Ishikawa (cell line): ENCODE measurements at regions not wholly inside any gene's neighbourhood (a gene's known extent, or its start where the extent isn't known, plus 50 kb on each side); places are given as distances from the start of the nearest gene placed in this dataset.

Experiments used
- CEBPB ChIP-seq: IDR thresholded peaks from 2 replicates; pipeline ENCODE4 v1.6.1; 2012
- CREB1 ChIP-seq: IDR thresholded peaks from 2 replicates; pipeline ENCODE4 v1.6.1; 2012; ENCODE audit warnings: low read depth
- EP300 ChIP-seq: IDR thresholded peaks from 2 replicates; pipeline ENCODE4 v1.6.1; 2012; ENCODE audit warnings: borderline replicate concordance
- FOXM1 ChIP-seq: IDR thresholded peaks from 2 replicates; pipeline ENCODE4 v1.6.1; 2012; ENCODE audit warnings: low read depth, borderline replicate concordance
- TCF12 ChIP-seq: IDR thresholded peaks from 2 replicates; pipeline ENCODE4 v1.6.1; 2012; ENCODE audit warnings: low read depth
- TF ChIP-seq, protein P1 (sequence below): IDR thresholded peaks from 2 replicates; pipeline ENCODE4 v1.6.1; 2012
- TF ChIP-seq, protein P2 (sequence below): IDR thresholded peaks from 2 replicates; pipeline ENCODE4 v1.6.1; 2012; ENCODE audit warnings: low read depth, mild to moderate bottlenecking

DNA sequence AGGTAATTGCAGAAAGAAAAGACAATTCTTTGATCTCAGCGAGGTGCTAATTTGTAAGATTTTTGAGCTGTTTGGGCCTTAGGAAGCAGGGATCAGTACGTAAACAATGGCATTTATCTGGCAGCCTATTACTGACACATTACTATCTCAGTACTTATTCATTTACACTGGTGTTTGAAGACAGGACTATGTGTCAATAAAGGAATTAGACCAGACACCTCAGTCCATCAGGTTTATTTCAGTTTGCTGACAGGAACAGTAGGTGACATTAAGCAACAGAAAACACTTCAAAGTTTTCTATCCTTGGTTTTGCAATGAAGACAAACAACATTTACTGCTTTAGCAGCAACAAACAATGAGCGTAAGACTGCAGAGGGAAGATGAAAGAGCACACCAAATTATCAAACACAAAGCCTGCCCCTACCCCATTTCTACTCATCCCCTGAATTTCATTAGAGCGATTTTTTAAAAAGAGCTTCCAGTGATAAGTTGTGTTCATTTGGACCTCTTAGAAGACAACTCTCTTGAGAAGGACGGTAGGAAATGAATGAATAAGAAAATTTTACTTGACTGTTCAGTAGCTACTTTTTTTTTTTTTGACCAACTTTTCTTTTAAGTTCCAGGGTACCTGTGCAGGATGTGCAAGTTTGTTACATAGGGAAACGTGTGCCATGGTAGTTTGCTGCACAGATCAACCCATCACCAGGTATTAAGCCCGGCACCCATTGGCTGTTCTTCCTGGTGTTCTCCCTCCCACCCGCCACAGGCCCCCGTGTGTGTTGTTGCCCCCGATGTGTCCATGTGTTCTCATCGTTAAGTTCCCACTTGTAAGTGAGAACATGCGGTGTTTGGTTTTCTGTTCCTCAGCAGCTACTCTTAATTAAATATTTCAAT lies 138.8 kb downstream of the DKK1 start:
- TF ChIP-seq, protein P1, sequence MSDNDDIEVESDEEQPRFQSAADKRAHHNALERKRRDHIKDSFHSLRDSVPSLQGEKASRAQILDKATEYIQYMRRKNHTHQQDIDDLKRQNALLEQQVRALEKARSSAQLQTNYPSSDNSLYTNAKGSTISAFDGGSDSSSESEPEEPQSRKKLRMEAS = no peak
- TF ChIP-seq, protein P2, sequence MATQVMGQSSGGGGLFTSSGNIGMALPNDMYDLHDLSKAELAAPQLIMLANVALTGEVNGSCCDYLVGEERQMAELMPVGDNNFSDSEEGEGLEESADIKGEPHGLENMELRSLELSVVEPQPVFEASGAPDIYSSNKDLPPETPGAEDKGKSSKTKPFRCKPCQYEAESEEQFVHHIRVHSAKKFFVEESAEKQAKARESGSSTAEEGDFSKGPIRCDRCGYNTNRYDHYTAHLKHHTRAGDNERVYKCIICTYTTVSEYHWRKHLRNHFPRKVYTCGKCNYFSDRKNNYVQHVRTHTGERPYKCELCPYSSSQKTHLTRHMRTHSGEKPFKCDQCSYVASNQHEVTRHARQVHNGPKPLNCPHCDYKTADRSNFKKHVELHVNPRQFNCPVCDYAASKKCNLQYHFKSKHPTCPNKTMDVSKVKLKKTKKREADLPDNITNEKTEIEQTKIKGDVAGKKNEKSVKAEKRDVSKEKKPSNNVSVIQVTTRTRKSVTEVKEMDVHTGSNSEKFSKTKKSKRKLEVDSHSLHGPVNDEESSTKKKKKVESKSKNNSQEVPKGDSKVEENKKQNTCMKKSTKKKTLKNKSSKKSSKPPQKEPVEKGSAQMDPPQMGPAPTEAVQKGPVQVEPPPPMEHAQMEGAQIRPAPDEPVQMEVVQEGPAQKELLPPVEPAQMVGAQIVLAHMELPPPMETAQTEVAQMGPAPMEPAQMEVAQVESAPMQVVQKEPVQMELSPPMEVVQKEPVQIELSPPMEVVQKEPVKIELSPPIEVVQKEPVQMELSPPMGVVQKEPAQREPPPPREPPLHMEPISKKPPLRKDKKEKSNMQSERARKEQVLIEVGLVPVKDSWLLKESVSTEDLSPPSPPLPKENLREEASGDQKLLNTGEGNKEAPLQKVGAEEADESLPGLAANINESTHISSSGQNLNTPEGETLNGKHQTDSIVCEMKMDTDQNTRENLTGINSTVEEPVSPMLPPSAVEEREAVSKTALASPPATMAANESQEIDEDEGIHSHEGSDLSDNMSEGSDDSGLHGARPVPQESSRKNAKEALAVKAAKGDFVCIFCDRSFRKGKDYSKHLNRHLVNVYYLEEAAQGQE = no peak
- TF ChIP-seq EP300 = no peak
- no peak for TF ChIP-seq CEBPB
- no peak for TF ChIP-seq CREB1
- TF ChIP-seq TCF12 = no peak
- TF ChIP-seq FOXM1 = no peak
